GM12891 (cell line): ENCODE measurements at regions not wholly inside any gene's neighbourhood (a gene's known extent, or its start where the extent isn't known, plus 50 kb on each side); places are given as distances from the start of the nearest gene placed in this dataset.

Source experiments
- DNase-seq: peaks from one replicate; pipeline ENCODE4 v3.0.0; 2011; ENCODE audit warnings: low spot score; ENCODE audit not compliant: insufficient read length
- FAIRE-seq: peaks from 2 replicates; lab custom pipeline; 2011; peaks lifted over from hg19 to GRCh38; lab: Jason Lieb, UNC
- PAX5 ChIP-seq: IDR thresholded peaks from 2 replicates; pipeline ENCODE4 v1.6.1; 2011; ENCODE audit warnings: low read length, moderate library complexity, mild to moderate bottlenecking; ENCODE audit not compliant: insufficient read depth, severe bottlenecking
- POLR2A ChIP-seq: IDR thresholded peaks from 2 replicates; pipeline ENCODE4 v1.6.1; 2011; ENCODE audit warnings: low read depth, low read length, control low read depth
- POLR2AphosphoS5 ChIP-seq: IDR thresholded peaks from 2 replicates; pipeline ENCODE4 v1.6.1; 2011; ENCODE audit warnings: low read depth, low read length, control low read depth
- POU2F2 ChIP-seq: IDR thresholded peaks from 2 replicates; pipeline ENCODE4 v1.6.1; 2011; ENCODE audit warnings: low read depth, mild to moderate bottlenecking, control low read depth, low read length, moderate library complexity
- SPI1 ChIP-seq: IDR thresholded peaks from 2 replicates; pipeline ENCODE4 v1.6.1; 2011; ENCODE audit warnings: low read depth, low read length, control low read depth
- TAF1 ChIP-seq: IDR thresholded peaks from 2 replicates; pipeline ENCODE4 v1.6.1; 2011; ENCODE audit warnings: low read depth, low read length, control low read depth

- DNase-seq (no peak), FAIRE-seq (no peak)
- TF ChIP-seq TAF1, result no peak
- no peak for TF ChIP-seq POU2F2
- TF ChIP-seq PAX5, result no peak
- TF ChIP-seq SPI1, result no peak
- no peak for TF ChIP-seq POLR2AphosphoS5
- no peak for TF ChIP-seq POLR2A
Observed at GRCh38 chr6:130677766-130678165, 149.4 kb upstream of the SMLR1 start.

- FAIRE-seq (no peak), DNase-seq (no peak)
- TF ChIP-seq SPI1, result no peak
- TF ChIP-seq POLR2AphosphoS5, result no peak
- TF ChIP-seq TAF1, result no peak
- TF ChIP-seq POU2F2, result no peak
- TF ChIP-seq PAX5, result no peak
- no peak for TF ChIP-seq POLR2A
Observed at GRCh38 chr6:130679684-130680083, 147.5 kb upstream of the SMLR1 start.

GRCh38 chr6:130680116-130680515, 147.1 kb upstream of the SMLR1 start:
- no peak for FAIRE-seq
- no peak for TF ChIP-seq TAF1
- TF ChIP-seq PAX5, result no peak
- TF ChIP-seq POU2F2, result no peak
- no peak for TF ChIP-seq POLR2AphosphoS5
- no peak for TF ChIP-seq POLR2A
- TF ChIP-seq SPI1, result no peak
- no peak for DNase-seq

- TF ChIP-seq SPI1 (no peak), POLR2AphosphoS5 (no peak), TAF1 (no peak), POU2F2 (no peak), POLR2A (no peak), PAX5 (no peak)
- DNase-seq (no peak), FAIRE-seq (no peak)
Observed at GRCh38 chr6:130681028-130681427, 146.2 kb upstream of the SMLR1 start.

- DNase-seq (no peak), FAIRE-seq (no peak)
- TF ChIP-seq POLR2A (no peak), PAX5 (no peak), POU2F2 (no peak), POLR2AphosphoS5 (no peak), TAF1 (no peak), SPI1 (no peak)
Observed at GRCh38 chr6:130682066-130682465, 145.1 kb upstream of the SMLR1 start.

- FAIRE-seq, result no peak
- no peak for DNase-seq
- TF ChIP-seq POLR2A (no peak), POU2F2 (no peak), TAF1 (no peak), SPI1 (no peak), POLR2AphosphoS5 (no peak), PAX5 (no peak)
Observed at GRCh38 chr6:130683761-130684517, 143.3 kb upstream of the SMLR1 start.

GRCh38 chr6:130692659-130693058, 134.5 kb upstream of the SMLR1 start:
- DNase-seq (no peak), FAIRE-seq (no peak)
- TF ChIP-seq POU2F2 (no peak), POLR2AphosphoS5 (no peak), TAF1 (no peak), POLR2A (no peak), SPI1 (no peak), PAX5 (no peak)

- FAIRE-seq, result no peak
- DNase-seq, result no peak
- no peak for TF ChIP-seq POLR2AphosphoS5
- TF ChIP-seq PAX5, result no peak
- no peak for TF ChIP-seq SPI1
- no peak for TF ChIP-seq TAF1
- TF ChIP-seq POLR2A, result no peak
- no peak for TF ChIP-seq POU2F2
Observed at GRCh38 chr6:130693944-130694343, 133.3 kb upstream of the SMLR1 start.

- DNase-seq (no peak), FAIRE-seq (no peak)
- no peak for TF ChIP-seq POLR2AphosphoS5
- TF ChIP-seq PAX5, result no peak
- no peak for TF ChIP-seq SPI1
- no peak for TF ChIP-seq POU2F2
- TF ChIP-seq TAF1, result no peak
- no peak for TF ChIP-seq POLR2A
Observed at GRCh38 chr6:130694606-130695005, 132.6 kb upstream of the SMLR1 start.

- no peak for TF ChIP-seq PAX5
- no peak for TF ChIP-seq SPI1
- DNase-seq (no peak), FAIRE-seq (no peak)
Observed at GRCh38 chr6:130696806-130697205, 130.4 kb upstream of the SMLR1 start.
